NCI-H524 treated with DMSO at 0.1 percent for 48 hours (cell line): ENCODE measurements at regions not wholly inside any gene's neighbourhood (a gene's known extent, or its start where the extent isn't known, plus 50 kb on each side); places are given as distances from the start of the nearest gene placed in this dataset.
"Not testable (repeated sequence)": the region's sequence is repeated elsewhere in the genome, so short reads cannot be mapped to it uniquely, and the experiment has no call there.

Source experiments
- DNase-seq: peaks from one replicate; lab custom pipeline; 2025; lab: John Stamatoyannopoulos, UW

- DNase-seq, result no peak
Measured at GRCh38 chr10:35896001-35896400, 253.9 kb upstream of the FZD8 start.

- DNase-seq, result no peak
Measured at GRCh38 chr10:35895331-35895730, 253.2 kb upstream of the FZD8 start.

- no peak for DNase-seq
Measured at GRCh38 chr10:35892526-35892925, 250.4 kb upstream of the FZD8 start.

GRCh38 chr10:35890676-35891495, 248.8 kb upstream of the FZD8 start:
- no peak for DNase-seq

GRCh38 chr10:35889971-35890675, 248.0 kb upstream of the FZD8 start:
- DNase-seq, result no peak

GRCh38 chr10:35889226-35889625, 247.1 kb upstream of the FZD8 start:
- no peak for DNase-seq

- no peak for DNase-seq
Measured at GRCh38 chr10:35888400-35888799, 246.3 kb upstream of the FZD8 start.

- no peak for DNase-seq
Measured at GRCh38 chr10:35887685-35888084, 245.6 kb upstream of the FZD8 start.

- DNase-seq, result no peak
Measured at GRCh38 chr10:35885076-35885475, 243.0 kb upstream of the FZD8 start.

GRCh38 chr10:35884657-35885071, 242.6 kb upstream of the FZD8 start:
- no peak for DNase-seq

GRCh38 chr10:35882422-35883150, 240.5 kb upstream of the FZD8 start:
- DNase-seq, result no peak

- no peak for DNase-seq
Measured at GRCh38 chr10:35881320-35881719, 239.2 kb upstream of the FZD8 start.

GRCh38 chr10:35876248-35876647, 234.2 kb upstream of the FZD8 start:
- DNase-seq, result no peak

- no peak for DNase-seq
Measured at GRCh38 chr10:35875016-35875676, 233.1 kb upstream of the FZD8 start.

GRCh38 chr10:35874311-35875015, 232.4 kb upstream of the FZD8 start:
- DNase-seq, result no peak

GRCh38 chr10:35872671-35873070, 230.6 kb upstream of the FZD8 start:
- no peak for DNase-seq

GRCh38 chr10:35870665-35871310, 228.7 kb upstream of the FZD8 start:
- no peak for DNase-seq

GRCh38 chr10:35858676-35859283, 216.7 kb upstream of the FZD8 start:
- not testable (repeated sequence) for DNase-seq

GRCh38 chr10:35857860-35858259, 215.8 kb upstream of the FZD8 start:
- no peak for DNase-seq

GRCh38 chr10:35855155-35855947, 213.3 kb upstream of the FZD8 start:
- DNase-seq, result no peak
